ENCODE measurements at regions not wholly inside any gene's neighbourhood (a gene's known extent, or its start where the extent isn't known, plus 50 kb on each side); places are given as distances from the start of the nearest gene placed in this dataset.

DNA sequence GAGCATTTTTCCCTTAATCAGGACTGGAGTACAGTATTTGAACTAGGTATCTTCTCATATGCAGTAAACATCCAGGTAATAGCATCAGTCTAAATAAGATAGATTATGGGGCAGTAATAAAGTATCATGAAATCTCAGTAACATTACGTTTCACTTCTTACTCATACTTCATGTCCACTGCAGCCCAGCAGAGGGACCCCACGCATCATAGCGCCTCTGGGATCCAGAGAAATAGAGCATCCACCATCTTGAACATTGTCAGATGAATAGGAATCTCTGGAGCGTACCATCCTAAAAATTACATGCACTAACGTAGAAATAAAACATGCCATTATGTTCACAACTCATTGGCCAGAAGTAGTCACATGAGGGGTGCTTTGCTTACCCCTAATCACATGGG, 499.0 kb downstream of the CPS1 start:
- intact Hi-C loops (cut with DNase I; ENCODE audit: low total_unique reads): no loop called here

GRCh38 chr2:211061612-211062296, 505.4 kb downstream of the CPS1 start:
- no peaks in the 10 kb centered on the region for H3K27me3 ChIP-seq
- H3K9me3 ChIP-seq: no peaks in the 10 kb centered on the region
- no peak overlapping the region for H3K4me3 ChIP-seq
- no peak for DNase-seq
- no peaks in the 10 kb centered on the region for H3K4me1 ChIP-seq
- intact Hi-C loops (cut with DNase I; ENCODE audit: low total_unique reads): no loop called here
- no peaks in the 10 kb centered on the region for H3K36me3 ChIP-seq
- no peak overlapping the region for H3K27ac ChIP-seq
- WGBS, 5 donors: 26 to 34% (median 30%) methylated on average over 4 of the region's 4 CpGs
- TF ChIP-seq EP300 (IDR thresholded peaks at IDR 0.05) (no peak), POLR2A (IDR thresholded peaks at IDR 0.05) (no peak), POLR2AphosphoS5 (IDR thresholded peaks at IDR 0.05) (no peak)
- TF ChIP-seq, protein P1, sequence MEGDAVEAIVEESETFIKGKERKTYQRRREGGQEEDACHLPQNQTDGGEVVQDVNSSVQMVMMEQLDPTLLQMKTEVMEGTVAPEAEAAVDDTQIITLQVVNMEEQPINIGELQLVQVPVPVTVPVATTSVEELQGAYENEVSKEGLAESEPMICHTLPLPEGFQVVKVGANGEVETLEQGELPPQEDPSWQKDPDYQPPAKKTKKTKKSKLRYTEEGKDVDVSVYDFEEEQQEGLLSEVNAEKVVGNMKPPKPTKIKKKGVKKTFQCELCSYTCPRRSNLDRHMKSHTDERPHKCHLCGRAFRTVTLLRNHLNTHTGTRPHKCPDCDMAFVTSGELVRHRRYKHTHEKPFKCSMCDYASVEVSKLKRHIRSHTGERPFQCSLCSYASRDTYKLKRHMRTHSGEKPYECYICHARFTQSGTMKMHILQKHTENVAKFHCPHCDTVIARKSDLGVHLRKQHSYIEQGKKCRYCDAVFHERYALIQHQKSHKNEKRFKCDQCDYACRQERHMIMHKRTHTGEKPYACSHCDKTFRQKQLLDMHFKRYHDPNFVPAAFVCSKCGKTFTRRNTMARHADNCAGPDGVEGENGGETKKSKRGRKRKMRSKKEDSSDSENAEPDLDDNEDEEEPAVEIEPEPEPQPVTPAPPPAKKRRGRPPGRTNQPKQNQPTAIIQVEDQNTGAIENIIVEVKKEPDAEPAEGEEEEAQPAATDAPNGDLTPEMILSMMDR (IDR thresholded peaks at IDR 0.05): no peak

More for the DNA sequence above, 499.0 kb downstream of the CPS1 start:
- Histone ChIP-seq H3K27ac (no peak overlapping the region), H3K9me3 (no peaks in the 10 kb centered on the region), H3K4me1 (no peaks in the 10 kb centered on the region), H3K27me3 (no peaks in the 10 kb centered on the region), H3K36me3 (no peaks in the 10 kb centered on the region), H3K4me3 (no peak overlapping the region)
- TF ChIP-seq POLR2A (IDR thresholded peaks at IDR 0.05) (no peak), EP300 (IDR thresholded peaks at IDR 0.05) (no peak), POLR2AphosphoS5 (IDR thresholded peaks at IDR 0.05) (no peak)
- TF ChIP-seq, protein P1 (IDR thresholded peaks at IDR 0.05): no peak
- no peak for DNase-seq
- 76 to 79% (median 77%) methylated on average over 5 of the region's 5 CpGs for WGBS, 5 donors

DNA sequence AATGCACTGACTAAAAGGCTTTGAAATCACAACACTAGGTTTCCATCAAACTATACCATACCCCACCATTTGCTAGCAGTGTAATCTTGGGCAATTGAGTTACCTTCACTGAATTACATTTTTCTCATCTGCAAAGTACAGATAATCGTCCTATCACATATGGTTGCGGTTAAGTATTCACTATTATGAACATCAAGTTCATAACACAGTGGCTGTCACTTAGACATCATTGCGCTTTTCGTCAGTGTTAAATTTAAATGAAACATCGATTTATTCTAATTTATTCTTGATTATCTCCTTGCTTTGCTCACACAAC, 505.9 kb downstream of the CPS1 start:
- intact Hi-C loops (cut with DNase I; ENCODE audit: low total_unique reads): no loop called here
- DNase-seq: no peak
- Histone ChIP-seq H3K36me3 (no peaks in the 10 kb centered on the region), H3K9me3 (no peaks in the 10 kb centered on the region), H3K27ac (no peak overlapping the region), H3K27me3 (no peaks in the 10 kb centered on the region), H3K4me1 (no peaks in the 10 kb centered on the region), H3K4me3 (no peak overlapping the region)
- WGBS, 5 donors: 72 to 93% (median 74%) methylated on average over 5 of the region's 5 CpGs
- TF ChIP-seq EP300 (IDR thresholded peaks at IDR 0.05): no peak
- TF ChIP-seq POLR2AphosphoS5 (IDR thresholded peaks at IDR 0.05): no peak
- TF ChIP-seq, protein P1 (IDR thresholded peaks at IDR 0.05): no peak
- TF ChIP-seq POLR2A (IDR thresholded peaks at IDR 0.05): no peak

- no peak overlapping the region for H3K4me3 ChIP-seq
- no peak overlapping the region for H3K27ac ChIP-seq
- H3K9me3 ChIP-seq: no peaks in the 10 kb centered on the region
- TF ChIP-seq, protein P1 (IDR thresholded peaks at IDR 0.05): no peak
- no peak for TF ChIP-seq POLR2A (IDR thresholded peaks at IDR 0.05)
- no peak for TF ChIP-seq EP300 (IDR thresholded peaks at IDR 0.05)
- TF ChIP-seq POLR2AphosphoS5 (IDR thresholded peaks at IDR 0.05): no peak
- no peaks in the 10 kb centered on the region for H3K27me3 ChIP-seq
- 90 to 97% (median 94%) methylated on average over 5 of the region's 5 CpGs for WGBS, 5 donors
- no peak for DNase-seq
- H3K4me1 ChIP-seq: no peaks in the 10 kb centered on the region
- no peaks in the 10 kb centered on the region for H3K36me3 ChIP-seq
- intact Hi-C loops (cut with DNase I; ENCODE audit: low total_unique reads): no loop called here
Observed at GRCh38 chr2:211067029-211067428, 510.6 kb downstream of the CPS1 start.

Measured in stomach (tissue), 8 donors.